ENCODE measurements at regions not wholly inside any gene's neighbourhood (a gene's known extent, or its start where the extent isn't known, plus 50 kb on each side); places are given as distances from the start of the nearest gene placed in this dataset.

- WGBS, 2 experiments (ENCODE audit: extremely low coverage in 1 of 2, insufficient coverage in 1 of 2, insufficient read length in 1 of 2, insufficient replicate concordance in 2 of 2, low coverage in 1 of 2, low lambda C conversion rate in 2 of 2, missing lambda C conversion rate in 1 of 2), result 89% methylated on average over 2 of the region's 2 CpGs; no CpG with 5 or more reads in 1 of the 2 experiments
- Histone ChIP-seq H3K9ac (replicated peaks in 1 of 4; ENCODE audit: extremely low read depth in 1 of 4, low read depth in 3 of 4, low read length in 3 of 4) (no peak overlapping the region), H2AK5ac (ENCODE audit: low read depth, low read length) (no peak overlapping the region), H3K4me2 (ENCODE audit: insufficient read depth in 1 of 2, low read depth in 2 of 2, low read length in 2 of 2) (no peak overlapping the region), H4K91ac (replicated peaks; ENCODE audit: insufficient read length, low read length) (no peak overlapping the region), H4K5ac (ENCODE audit: insufficient read length, low read depth, low read length) (no peak overlapping the region), H3K79me2 (ENCODE audit: control insufficient read depth in 1 of 2, insufficient read depth in 2 of 2, low read length in 2 of 2) (no peaks in the 10 kb centered on the region), H4K20me1 (replicated peaks in 1 of 2; ENCODE audit: control insufficient read depth in 1 of 2, insufficient read depth in 2 of 2, low read length in 2 of 2) (no peaks in the 10 kb centered on the region), H3K9me3 (ENCODE audit: insufficient read depth in 2 of 2, low read depth in 1 of 2, low read length in 1 of 2) (no peaks in the 10 kb centered on the region), H3K18ac (ENCODE audit: extremely low read depth, low read length) (no peak overlapping the region), H3K56ac (replicated peaks; ENCODE audit: insufficient read length, low read depth, low read length) (no peak overlapping the region), H3K23me2 (ENCODE audit: low read depth, low read length) (no peaks in the 10 kb centered on the region), H3K27me3 (replicated peaks in 1 of 4; ENCODE audit: control insufficient read depth in 3 of 4, extremely low read depth in 1 of 4, insufficient read depth in 3 of 4, low read length in 3 of 4) (no peaks in the 10 kb centered on the region), H2BK12ac (ENCODE audit: low read depth, low read length) (no peak overlapping the region), H3K27ac (ENCODE audit: low read depth, low read length) (no peak overlapping the region), H3K4me1 (replicated peaks in 1 of 4; ENCODE audit: control insufficient read depth in 3 of 4, insufficient read depth in 4 of 4, low read length in 3 of 4) (no peaks in the 10 kb centered on the region), H2BK15ac (ENCODE audit: low read length) (no peak overlapping the region), H3K23ac (ENCODE audit: insufficient read length) (no peak overlapping the region), H2AFZ (ENCODE audit: low read length) (no peak overlapping the region), H3K79me1 (ENCODE audit: low read depth, low read length) (no peaks in the 10 kb centered on the region), H4K8ac (ENCODE audit: extremely low read depth, insufficient read depth, low read length) (no peak overlapping the region), H3K14ac (ENCODE audit: insufficient read length) (no peak overlapping the region), H3K4ac (replicated peaks; ENCODE audit: insufficient read length, low read depth, low read length) (no peak overlapping the region), H3K36me3 (ENCODE audit: control insufficient read depth in 2 of 4, insufficient read depth in 4 of 4, low read length in 3 of 4) (no peaks in the 10 kb centered on the region), H2BK20ac (ENCODE audit: low read length) (no peak overlapping the region), H2BK5ac (ENCODE audit: low read depth, low read length) (no peak overlapping the region), H3K4me3 (ENCODE audit: extremely low read depth in 1 of 4, insufficient read depth in 2 of 4, low read depth in 3 of 4, low read length in 4 of 4) (no peak overlapping the region), H2BK120ac (replicated peaks; ENCODE audit: low read depth, low read length) (no peak overlapping the region)
- no peak for FAIRE-seq
- TF ChIP-seq GABPA (IDR thresholded peaks at IDR 0.05; ENCODE audit: borderline replicate concordance, insufficient read depth, low read length) (no peak), MAX (IDR thresholded peaks at IDR 0.05) (no peak), RNF2 (IDR thresholded peaks at IDR 0.05; ENCODE audit: borderline replicate concordance, low read depth, low read length, missing control alignments, poor library complexity, severe bottlenecking) (no peak), SRF (IDR thresholded peaks at IDR 0.05; ENCODE audit: low read depth, low read length) (no peak), YY1 (IDR thresholded peaks at IDR 0.05; ENCODE audit: low read depth, low read length) (no peak), TCF12 (IDR thresholded peaks at IDR 0.05; ENCODE audit: low read depth, low read length) (no peak), SUZ12 (IDR thresholded peaks at IDR 0.05; ENCODE audit: low read length) (no peak), JUN (IDR thresholded peaks at IDR 0.05; ENCODE audit: low read depth, low read length) (no peak)
- ChIA-PET CTCF (ENCODE audit: partially characterized antibody) (no interaction called here), POLR2A (ENCODE audit: partially characterized antibody) (no interaction called here)
- DNase-seq (ENCODE audit: low read depth in 1 of 2, low spot score in 2 of 2), result no peak
Measured at GRCh38 chr4:14458463-14458862, 543.8 kb upstream of the CPEB2 start.

All from H1 (cell line).